HepG2 (cell line): ENCODE measurements at regions not wholly inside any gene's neighbourhood (a gene's known extent, or its start where the extent isn't known, plus 50 kb on each side); places are given as distances from the start of the nearest gene placed in this dataset.

Experiments used
- ATAC-seq: fragments of 200-7000 bp; cut with Tn5 transposase; 3 replicates; pipeline ENCODE4 v1.9.1; 2020; ENCODE audit warnings: mild to moderate bottlenecking, moderate library complexity
- BruUV-seq: library from RNA; stranded (reverse); fragments of 400-500 nt; replicated peaks from 2 replicates; lab custom pipeline; 2021; lab: Mats Ljungman, UMichigan
- CTCF ChIA-PET: fragments of 300-600 bp; formaldehyde crosslinking; extraction: SDS; loops from one replicate; lab custom pipeline; 2021; ENCODE audit warnings: low total read pairs, inconsistent platforms, low intra/inter-chr PET ratio; lab: Yijun Ruan, JAX
- POLR2A ChIA-PET: fragments of 350-600 bp; sonication (Branson Sonifier 250); formaldehyde crosslinking; loops from one replicate; lab custom pipeline; 2020; ENCODE audit warnings: antibody characterized with exemption, inconsistent platforms; lab: Yijun Ruan, JAX
- DNase-seq: peaks from one replicate; pipeline ENCODE4 v3.0.0-alpha.2; 2015; ENCODE audit warnings: low spot score
- FAIRE-seq: peaks from 3 replicates; lab custom pipeline; 2011; peaks lifted over from hg19 to GRCh38; lab: Jason Lieb, UNC
- H2AFZ ChIP-seq: one replicate; pipeline ENCODE4 v1.6.1; 2011; ENCODE audit warnings: low read length, inconsistent platforms
- H3K27ac ChIP-seq: fragments of 300-600 bp; 3 replicates; pipeline ENCODE4 v1.8.0; 2011; ENCODE audit warnings: mixed run types, mild to moderate bottlenecking, mixed read lengths, low read length, inconsistent platforms; ENCODE audit not compliant: insufficient read depth; ENCODE audit errors: extremely low read length
- H3K27me3 ChIP-seq, 2 experiments: fragments of 200-600 bp in 1 of 2; 2 replicates in 1 of 2; 3 replicates in 1 of 2; pipeline versions ENCODE4 v1.6.0 to v1.8.0; 2011; ENCODE audit warnings: low read length in 2 of 2, mild to moderate bottlenecking in 2 of 2, moderate library complexity in 2 of 2, inconsistent platforms in 1 of 2; ENCODE audit not compliant: insufficient read depth in 2 of 2, control insufficient read depth in 1 of 2
- H3K36me3 ChIP-seq, 2 experiments: fragments of 200-600 bp in 1 of 2; replicated peaks in 1 of 2; 2 replicates in 1 of 2; 3 replicates in 1 of 2; pipeline versions ENCODE4 v1.5.1 to v1.8.0; 2011; ENCODE audit warnings: low read length in 2 of 2, inconsistent platforms in 1 of 2; ENCODE audit not compliant: insufficient read depth in 2 of 2, control insufficient read depth in 1 of 2
- H3K4me1 ChIP-seq: 2 replicates; pipeline ENCODE4 v1.5.1; 2012; ENCODE audit warnings: low read length, inconsistent platforms; ENCODE audit not compliant: insufficient read depth
- H3K4me2 ChIP-seq: 2 replicates; pipeline ENCODE4 v1.6.0; 2011; ENCODE audit warnings: low read depth, low read length, inconsistent platforms
- H3K4me3 ChIP-seq, 3 experiments: fragments of 200-600 bp in 1 of 3; sonication (generic), shearing (Covaris generic) in 1 of 3; replicated peaks in 1 of 3; 2 replicates each; pipeline ENCODE4 v1.5.1; 2011 to 2016; ENCODE audit warnings: low read length in 3 of 3, inconsistent platforms in 2 of 3, low read depth in 2 of 3, mild to moderate bottlenecking in 2 of 3, control low read depth in 1 of 3, mixed read lengths in 1 of 3; ENCODE audit not compliant: insufficient read depth in 1 of 3
- H3K79me2 ChIP-seq: one replicate; pipeline ENCODE4 v1.6.1; 2011; ENCODE audit warnings: low read length, inconsistent platforms; ENCODE audit not compliant: insufficient read depth
- H3K9ac ChIP-seq: 2 replicates; pipeline ENCODE4 v1.6.0; 2011; ENCODE audit warnings: mild to moderate bottlenecking, low read depth, low read length, inconsistent platforms; ENCODE audit not compliant: insufficient read depth
- H3K9me3 ChIP-seq: 2 replicates; pipeline ENCODE4 v1.5.1; 2012; ENCODE audit warnings: mild to moderate bottlenecking, low read length
- H4K20me1 ChIP-seq: 2 replicates; pipeline ENCODE4 v1.6.0; 2011; ENCODE audit warnings: inconsistent platforms, mild to moderate bottlenecking, low read length, moderate library complexity; ENCODE audit not compliant: insufficient read depth
- E2F1 ChIP-seq: sonication (generic); formaldehyde crosslinking; IDR thresholded peaks from 2 replicates; pipeline ENCODE4 v1.5.0; 2020; ENCODE audit warnings: missing genetic modification reagents
- ISL2 ChIP-seq: sonication (generic); formaldehyde crosslinking; IDR thresholded peaks from 2 replicates; pipeline ENCODE4 v1.5.0; 2020; ENCODE audit warnings: missing genetic modification reagents
- KDM3A ChIP-seq: IDR thresholded peaks from 2 replicates; pipeline ENCODE4 v1.6.1; 2018; ENCODE audit warnings: low read depth, missing compliant biosample characterization
- MAFK ChIP-seq, 2 experiments: IDR thresholded peaks in 1 of 2; conservative IDR thresholded peaks in 1 of 2; 2 replicates each; pipeline ENCODE4 v1.6.1; 2011; ENCODE audit warnings: improper control_type of control experiment in 2 of 2, low read length in 2 of 2
- MNT ChIP-seq: fragments of 450-650 bp; IDR thresholded peaks from 2 replicates; pipeline ENCODE4 v1.6.1; 2016
- PCBP1 ChIP-seq: fragments of 200-400 bp; formaldehyde crosslinking; IDR thresholded peaks from 2 replicates; pipeline ENCODE4 v1.6.1; 2017; ENCODE audit warnings: mild to moderate bottlenecking, low read depth, low read length, borderline replicate concordance
- REL ChIP-seq: sonication (generic); formaldehyde crosslinking; conservative IDR thresholded peaks from 2 replicates; pipeline ENCODE4 v1.8.0; 2022; ENCODE audit warnings: mild to moderate bottlenecking, missing genetic modification reagents, moderate library complexity
- ZBTB7A ChIP-seq: sonication (generic); formaldehyde crosslinking; IDR thresholded peaks from 2 replicates; pipeline ENCODE4 v1.8.0; 2022; ENCODE audit warnings: mild to moderate bottlenecking, missing genetic modification reagents
- ZC3H4 ChIP-seq: sonication (generic); formaldehyde crosslinking; IDR thresholded peaks from 2 replicates; pipeline ENCODE4 v1.4.0; 2020; ENCODE audit warnings: missing genetic modification reagents, borderline replicate concordance
- ZNF589 ChIP-seq: sonication (generic); formaldehyde crosslinking; conservative IDR thresholded peaks from 2 replicates; pipeline ENCODE4 v1.8.0; 2022; ENCODE audit warnings: mild to moderate bottlenecking, moderate library complexity, missing genetic modification reagents
- ZSCAN25 ChIP-seq: sonication (generic); formaldehyde crosslinking; IDR thresholded peaks from 2 replicates; pipeline ENCODE4 v1.8.0; 2022; ENCODE audit warnings: mild to moderate bottlenecking, missing genetic modification reagents
- WGBS: methylation state at CpG from one replicate; pipeline ENCODE4 v1.1.6; 2017; ENCODE audit warnings: low lambda C conversion rate; 5-methylcytosine and 5-hydroxymethylcytosine counted together
- in situ Hi-C: cut with HindIII; loops from 2 replicates; pipeline ENCODE4 v1.10.0; 2017; ENCODE audit warnings: low pct_unique_long_range_greater_than_20kb; ENCODE audit not compliant: extremely low pct_ligation_motif_present
- intact Hi-C: fragments of 100-400 bp; cut with micrococcal nuclease; formaldehyde crosslinking; loops from one replicate; pipeline ENCODE4 v1.10.0; 2022; ENCODE audit not compliant: unreplicated experiment
- TF ChIP-seq, protein P1 (sequence below): sonication (generic); formaldehyde crosslinking; IDR thresholded peaks from 2 replicates; pipeline ENCODE4 v1.4.0; 2020; ENCODE audit warnings: missing genetic modification reagents, borderline replicate concordance
- TF ChIP-seq, protein P2 (sequence below): sonication (generic); formaldehyde crosslinking; IDR thresholded peaks from 2 replicates; pipeline ENCODE4 v1.5.0; 2020; ENCODE audit warnings: mild to moderate bottlenecking, missing genetic modification reagents

GRCh38 chr6:140912686-140913085, 1220.0 kb upstream of the GJE1 start:
- Histone ChIP-seq H3K36me3 (no peaks in the 10 kb centered on the region), H3K9ac (no peak overlapping the region), H3K79me2 (no peaks in the 10 kb centered on the region), H3K27me3 (no peaks in the 10 kb centered on the region), H4K20me1 (no peaks in the 10 kb centered on the region), H2AFZ (peak overlapping the region; percentile 2), H3K4me1 (peaks cover 10% of the 10 kb centered on the region; the same call in 1 of the 2 replicates), H3K9me3 (no peaks in the 10 kb centered on the region), H3K27ac (no peak overlapping the region), H3K4me2 (peak overlapping the region; percentile 32; the same call in 1 of the 2 replicates), H3K4me3 (no peak overlapping the region)
- CTCF ChIA-PET = no interaction called here
- intact Hi-C loops = no loop called here
- POLR2A ChIA-PET = no interaction called here
- 2% methylated on average over 3 of the region's 3 CpGs for WGBS
- peak; percentile 42 for DNase-seq
- FAIRE-seq = peak; percentile 30
- in situ Hi-C loops = loop anchor here (25.0 kb wide), 1 partner anchor 1550 kb away; the partner anchor contains the start of gene CITED2
- no TSS peak for BruUV-seq
- ATAC-seq = peak; percentile 91
- no peak for TF ChIP-seq E2F1
- TF ChIP-seq ZC3H4 (CRISPR knock-in tag) = no peak
- TF ChIP-seq, protein P1, sequence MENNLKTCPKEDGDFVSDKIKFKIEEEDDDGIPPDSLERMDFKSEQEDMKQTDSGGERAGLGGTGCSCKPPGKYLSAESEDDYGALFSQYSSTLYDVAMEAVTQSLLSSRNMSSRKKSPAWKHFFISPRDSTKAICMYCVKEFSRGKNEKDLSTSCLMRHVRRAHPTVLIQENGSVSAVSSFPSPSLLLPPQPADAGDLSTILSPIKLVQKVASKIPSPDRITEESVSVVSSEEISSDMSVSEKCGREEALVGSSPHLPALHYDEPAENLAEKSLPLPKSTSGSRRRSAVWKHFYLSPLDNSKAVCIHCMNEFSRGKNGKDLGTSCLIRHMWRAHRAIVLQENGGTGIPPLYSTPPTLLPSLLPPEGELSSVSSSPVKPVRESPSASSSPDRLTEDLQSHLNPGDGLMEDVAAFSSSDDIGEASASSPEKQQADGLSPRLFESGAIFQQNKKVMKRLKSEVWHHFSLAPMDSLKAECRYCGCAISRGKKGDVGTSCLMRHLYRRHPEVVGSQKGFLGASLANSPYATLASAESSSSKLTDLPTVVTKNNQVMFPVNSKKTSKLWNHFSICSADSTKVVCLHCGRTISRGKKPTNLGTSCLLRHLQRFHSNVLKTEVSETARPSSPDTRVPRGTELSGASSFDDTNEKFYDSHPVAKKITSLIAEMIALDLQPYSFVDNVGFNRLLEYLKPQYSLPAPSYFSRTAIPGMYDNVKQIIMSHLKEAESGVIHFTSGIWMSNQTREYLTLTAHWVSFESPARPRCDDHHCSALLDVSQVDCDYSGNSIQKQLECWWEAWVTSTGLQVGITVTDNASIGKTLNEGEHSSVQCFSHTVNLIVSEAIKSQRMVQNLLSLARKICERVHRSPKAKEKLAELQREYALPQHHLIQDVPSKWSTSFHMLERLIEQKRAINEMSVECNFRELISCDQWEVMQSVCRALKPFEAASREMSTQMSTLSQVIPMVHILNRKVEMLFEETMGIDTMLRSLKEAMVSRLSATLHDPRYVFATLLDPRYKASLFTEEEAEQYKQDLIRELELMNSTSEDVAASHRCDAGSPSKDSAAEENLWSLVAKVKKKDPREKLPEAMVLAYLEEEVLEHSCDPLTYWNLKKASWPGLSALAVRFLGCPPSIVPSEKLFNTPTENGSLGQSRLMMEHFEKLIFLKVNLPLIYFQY (CRISPR knock-in tag) = no peak
- 0 out of 2 replicates have a peak, but pooled peaks have one; percentile 21 for TF ChIP-seq ISL2 (CRISPR knock-in tag)
- TF ChIP-seq, protein P2, sequence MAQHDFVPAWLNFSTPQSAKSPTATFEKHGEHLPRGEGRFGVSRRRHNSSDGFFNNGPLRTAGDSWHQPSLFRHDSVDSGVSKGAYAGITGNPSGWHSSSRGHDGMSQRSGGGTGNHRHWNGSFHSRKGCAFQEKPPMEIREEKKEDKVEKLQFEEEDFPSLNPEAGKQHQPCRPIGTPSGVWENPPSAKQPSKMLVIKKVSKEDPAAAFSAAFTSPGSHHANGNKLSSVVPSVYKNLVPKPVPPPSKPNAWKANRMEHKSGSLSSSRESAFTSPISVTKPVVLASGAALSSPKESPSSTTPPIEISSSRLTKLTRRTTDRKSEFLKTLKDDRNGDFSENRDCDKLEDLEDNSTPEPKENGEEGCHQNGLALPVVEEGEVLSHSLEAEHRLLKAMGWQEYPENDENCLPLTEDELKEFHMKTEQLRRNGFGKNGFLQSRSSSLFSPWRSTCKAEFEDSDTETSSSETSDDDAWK (CRISPR knock-in tag) = no peak
- no peak for TF ChIP-seq ZBTB7A (CRISPR knock-in tag)
- no peak for TF ChIP-seq PCBP1
- TF ChIP-seq MNT = no peak
- TF ChIP-seq ZSCAN25 (CRISPR knock-in tag) = no peak
- 0 out of 4 replicates have a peak, but pooled peaks of 1 of the 2 experiments have one; percentile 2 for TF ChIP-seq MAFK (conservative IDR thresholded peaks at IDR 0.05 in 1 of 2, IDR thresholded peaks at IDR 0.05 in 1 of 2; ENCODE audit: low read length in 2 of 2)
- no peak for TF ChIP-seq REL (CRISPR knock-in tag)
- TF ChIP-seq KDM3A (CRISPR knock-in tag) = no peak
- no peak for TF ChIP-seq ZNF589 (CRISPR knock-in tag)
